Activated CD8-positive, alpha-beta memory T cell treated with anti-CD3 and anti-CD28 coated beads, Interleukin-2, amount 10 ng/mL, durations not matched to agents 7 days and 5 days (primary cell): ENCODE measurements at regions not wholly inside any gene's neighbourhood (a gene's known extent, or its start where the extent isn't known, plus 50 kb on each side); places are given as distances from the start of the nearest gene placed in this dataset.

ENCODE experiments used
- ATAC-seq: fragments of 150-1000 bp; cut with Tn5 transposase; one replicate; pipeline ENCODE4 v1.10.0; 2021; ENCODE audit warnings: moderate library complexity
- CTCF ChIA-PET: fragments of 350-600 bp; sonication (Branson Sonifier 250); formaldehyde crosslinking; loops from one replicate; lab custom pipeline; 2021; ENCODE audit warnings: antibody characterized with exemption; lab: Charles Lee
- DNase-seq: peaks from one replicate; pipeline ENCODE4 v3.0.0-alpha.2; 2020
- H3K27ac Mint-ChIP-seq: one replicate; pipeline ENCODE4 v1.8.0; 2021; ENCODE audit warnings: mild to moderate bottlenecking, mixed read lengths
- H3K27me3 Mint-ChIP-seq: one replicate; pipeline ENCODE4 v1.8.0; 2021; ENCODE audit warnings: mixed read lengths
- H3K36me3 Mint-ChIP-seq: one replicate; pipeline ENCODE4 v1.8.0; 2021; ENCODE audit warnings: mild to moderate bottlenecking, mixed read lengths
- H3K4me1 Mint-ChIP-seq: one replicate; pipeline ENCODE4 v1.8.0; 2021; ENCODE audit warnings: mixed read lengths
- H3K4me3 Mint-ChIP-seq: one replicate; pipeline ENCODE4 v1.8.0; 2021; ENCODE audit warnings: mild to moderate bottlenecking, moderate library complexity, mixed read lengths
- H3K9me3 Mint-ChIP-seq: one replicate; pipeline ENCODE4 v1.8.0; 2022; ENCODE audit warnings: low read depth, mixed read lengths

DNA sequence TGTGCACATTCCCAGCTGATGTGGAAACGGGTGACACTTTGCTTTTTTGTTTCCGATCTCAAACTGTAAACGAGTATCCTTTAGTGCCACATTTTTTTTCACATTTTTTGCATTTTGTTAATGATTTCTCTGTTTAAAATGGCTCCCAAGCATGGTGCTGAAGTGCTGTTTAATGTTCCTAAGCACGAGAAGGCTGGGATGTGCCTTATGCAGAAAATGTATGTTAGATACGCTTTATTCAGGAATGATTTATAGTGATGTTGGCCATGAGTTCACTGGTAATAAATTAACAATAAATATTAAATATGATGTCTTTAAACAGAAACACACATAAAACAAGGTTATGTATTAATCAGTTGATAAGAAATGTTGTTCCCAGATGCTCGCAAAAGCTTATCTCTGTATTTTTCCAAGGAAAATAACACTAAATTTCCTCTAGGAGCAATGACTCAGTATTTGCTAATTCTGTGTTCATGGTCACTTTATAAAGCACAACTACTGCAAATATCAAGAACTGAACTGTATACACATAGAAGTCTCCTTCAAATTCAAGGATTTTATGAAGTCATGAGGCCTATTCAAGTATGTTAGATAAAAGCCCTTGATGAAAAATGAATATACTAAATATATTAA lies 305.9 kb upstream of the SMIM30 start:
- Mint-ChIP-seq H3K36me3 (no peaks in the 10 kb centered on the region), H3K4me3 (no peak overlapping the region), H3K27me3 (no peaks in the 10 kb centered on the region), H3K27ac (no peak overlapping the region), H3K9me3 (no peaks in the 10 kb centered on the region), H3K4me1 (peaks cover 3% of the 10 kb centered on the region)
- CTCF ChIA-PET, result no interaction called here
- DNase-seq, result no peak
- no peak for ATAC-seq

DNA sequence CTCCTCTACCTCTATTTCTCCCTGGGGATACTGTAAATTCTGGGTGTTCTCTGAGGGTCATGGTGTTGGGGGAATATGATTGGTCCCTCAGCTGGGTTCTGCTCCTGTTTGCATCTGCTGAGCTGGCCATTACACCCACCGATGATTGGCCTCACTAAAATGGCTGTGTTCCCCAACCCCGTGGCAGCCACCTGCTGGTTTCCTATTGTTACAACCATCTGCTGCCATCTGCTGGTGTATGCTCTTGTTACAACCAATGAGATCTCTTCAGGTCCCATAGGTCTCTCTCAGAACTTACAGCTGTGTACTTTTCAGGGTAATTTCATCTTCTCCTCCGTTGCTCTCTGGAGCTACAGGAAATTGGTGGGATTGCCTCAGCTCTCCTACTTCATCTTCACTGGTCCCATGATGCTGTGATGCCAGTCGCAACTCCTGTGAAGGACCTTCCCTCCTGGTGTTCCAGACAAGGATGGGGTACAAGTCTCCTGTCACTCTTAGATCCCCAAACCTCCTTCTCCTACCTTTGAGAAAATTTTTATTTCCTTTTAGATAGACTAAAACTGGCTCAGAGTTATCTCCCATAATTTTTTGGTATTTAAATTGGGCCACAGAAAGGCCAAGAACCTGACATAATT lies 303.5 kb upstream of the SMIM30 start:
- DNase-seq (peak; percentile 83), ATAC-seq (peak; percentile 96)
- H3K9me3 Mint-ChIP-seq, result no peaks in the 10 kb centered on the region
- no peak overlapping the region for H3K4me3 Mint-ChIP-seq
- peaks cover 3% of the 10 kb centered on the region for H3K4me1 Mint-ChIP-seq
- no peaks in the 10 kb centered on the region for H3K36me3 Mint-ChIP-seq
- no peaks in the 10 kb centered on the region for H3K27me3 Mint-ChIP-seq
- CTCF ChIA-PET, result interaction anchor here (0.6 to 2.7 kb wide), 9 partner anchors 10 to 872 kb away, joined by 3 to 9 read pairs (median 3); no protein-coding TSS in a partner anchor
- no peak overlapping the region for H3K27ac Mint-ChIP-seq

DNA sequence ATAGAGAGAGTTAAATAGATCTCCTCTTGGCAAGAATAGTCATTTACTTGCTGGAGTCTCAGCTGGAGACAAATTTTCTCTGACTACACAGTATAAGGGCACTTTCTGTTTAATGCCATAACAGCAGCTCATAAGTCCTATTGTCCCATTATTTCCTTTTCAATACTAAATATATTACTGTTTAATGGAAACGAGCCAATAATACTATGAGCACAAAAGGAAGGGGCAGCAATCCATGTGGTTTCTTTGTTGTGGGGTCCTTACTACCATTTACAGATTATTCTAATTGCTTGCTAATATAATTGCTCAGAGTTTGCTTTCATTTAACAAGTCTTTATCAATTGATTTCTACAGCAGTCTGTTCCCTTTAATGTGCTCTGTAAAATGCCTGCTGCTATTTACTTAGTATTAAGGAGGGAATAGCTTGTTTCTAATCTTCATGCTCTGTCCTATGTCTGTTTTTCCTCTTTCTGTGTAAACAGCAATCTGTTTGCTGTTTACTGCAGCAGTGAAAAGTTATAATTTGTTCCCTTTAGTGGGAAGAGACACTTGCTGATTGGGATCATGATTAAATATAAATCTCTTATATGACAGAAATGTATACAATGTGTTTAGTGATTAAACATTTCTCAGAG lies 296.2 kb upstream of the SMIM30 start:
- Mint-ChIP-seq H3K4me3 (no peak overlapping the region), H3K4me1 (no peaks in the 10 kb centered on the region), H3K9me3 (no peaks in the 10 kb centered on the region), H3K36me3 (no peaks in the 10 kb centered on the region), H3K27me3 (peaks cover 6% of the 10 kb centered on the region), H3K27ac (no peak overlapping the region)
- ATAC-seq (no peak), DNase-seq (no peak)
- CTCF ChIA-PET, result no interaction called here

GRCh38 chr7:113412410-113412809 lies 294.1 kb upstream of the SMIM30 start:
- ATAC-seq (no peak), DNase-seq (no peak)
- no peaks in the 10 kb centered on the region for H3K9me3 Mint-ChIP-seq
- no peak overlapping the region for H3K4me3 Mint-ChIP-seq
- H3K27me3 Mint-ChIP-seq, result peaks cover 6% of the 10 kb centered on the region
- H3K27ac Mint-ChIP-seq, result no peak overlapping the region
- H3K36me3 Mint-ChIP-seq, result no peaks in the 10 kb centered on the region
- no peaks in the 10 kb centered on the region for H3K4me1 Mint-ChIP-seq
- CTCF ChIA-PET, result interaction anchor here (2.4 kb wide), 1 partner anchor 9 kb away, joined by 9 read pairs; no protein-coding TSS in a partner anchor

DNA sequence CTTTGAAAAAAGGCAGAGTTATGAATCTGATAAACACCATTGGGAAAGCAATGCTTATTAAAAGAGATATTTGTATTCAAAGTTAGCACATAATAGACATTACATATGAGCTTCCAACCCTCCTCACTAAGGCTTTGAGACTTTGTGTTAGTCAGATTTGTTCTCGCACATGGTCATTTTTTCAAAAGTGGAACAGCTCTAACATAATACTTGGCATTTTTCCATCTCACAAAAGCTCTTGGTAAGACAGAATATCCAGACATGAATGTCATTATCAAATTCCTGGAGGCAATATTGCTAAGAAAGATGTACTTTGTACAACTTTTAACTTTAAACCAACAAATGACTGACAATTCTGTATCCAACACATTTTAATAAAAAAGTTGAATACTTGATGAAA lies 292.4 kb upstream of the SMIM30 start:
- Mint-ChIP-seq H3K9me3 (no peaks in the 10 kb centered on the region), H3K27me3 (peaks cover 6% of the 10 kb centered on the region), H3K4me3 (no peak overlapping the region), H3K4me1 (no peaks in the 10 kb centered on the region), H3K36me3 (no peaks in the 10 kb centered on the region), H3K27ac (no peak overlapping the region)
- no peak for DNase-seq
- CTCF ChIA-PET, result interaction anchor here (0.8 to 2.4 kb wide), 2 partner anchors 11 to 13 kb away, joined by 3 to 9 read pairs; no protein-coding TSS in a partner anchor
- no peak for ATAC-seq

DNA sequence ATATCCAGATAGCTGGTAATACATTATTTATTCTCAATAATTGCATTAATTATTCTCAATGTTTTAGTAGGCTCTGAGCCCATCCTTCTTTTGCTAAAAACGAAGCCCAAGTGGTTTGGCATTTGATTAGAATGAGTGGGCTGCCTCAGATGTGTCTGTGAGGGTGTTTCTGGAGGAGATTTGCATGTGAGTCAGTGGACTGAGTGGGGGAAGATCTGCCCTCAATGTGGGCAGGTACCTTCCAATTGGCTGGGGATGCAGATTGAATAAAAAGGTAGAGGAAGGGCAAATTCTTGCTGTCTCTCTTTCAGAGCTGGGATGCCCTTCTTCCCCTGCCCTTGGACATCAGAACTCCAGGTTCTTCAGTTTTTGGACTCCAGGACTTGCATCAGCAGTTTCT lies 290.6 kb upstream of the SMIM30 start:
- Mint-ChIP-seq H3K4me3 (no peak overlapping the region), H3K9me3 (no peaks in the 10 kb centered on the region), H3K4me1 (no peaks in the 10 kb centered on the region), H3K36me3 (no peaks in the 10 kb centered on the region), H3K27me3 (no peaks in the 10 kb centered on the region), H3K27ac (no peak overlapping the region)
- DNase-seq, result no peak
- no peak for ATAC-seq
- CTCF ChIA-PET, result no interaction called here

DNA sequence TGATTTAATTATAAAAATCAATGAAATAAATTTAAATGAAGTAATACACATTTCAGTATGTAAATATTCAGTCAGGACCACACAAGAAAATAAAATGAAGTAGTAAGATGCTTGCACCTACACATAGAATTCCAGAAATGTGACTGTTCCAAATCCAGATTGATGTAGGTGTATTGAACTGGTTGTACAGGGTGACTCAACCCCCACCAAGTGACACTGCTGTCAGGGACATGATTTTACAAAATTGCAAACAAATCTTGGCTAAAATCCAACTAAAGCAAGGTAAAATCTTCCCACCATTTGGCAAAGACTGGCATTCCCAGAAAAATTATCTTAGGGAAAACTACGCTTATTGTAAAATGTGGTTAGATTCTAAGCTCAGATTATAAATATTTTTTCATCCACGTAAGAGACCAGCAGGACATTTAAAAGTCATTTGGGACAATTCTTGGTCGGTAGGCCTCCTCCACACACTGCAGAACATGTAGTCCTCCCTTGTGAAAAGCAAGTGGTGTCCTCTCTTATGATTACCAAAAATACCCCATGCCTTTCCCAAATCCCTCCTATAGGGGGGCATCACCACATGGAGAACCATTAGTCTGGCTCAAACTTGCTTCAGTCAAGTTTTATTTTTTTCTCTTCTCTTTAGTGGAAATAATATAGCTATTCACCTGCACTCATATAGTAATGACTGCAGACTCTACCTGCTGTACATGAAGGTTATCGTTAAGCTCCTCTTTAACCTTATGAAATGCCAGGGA lies 287.1 kb upstream of the SMIM30 start:
- Mint-ChIP-seq H3K9me3 (no peaks in the 10 kb centered on the region), H3K4me3 (no peak overlapping the region), H3K4me1 (no peaks in the 10 kb centered on the region), H3K27me3 (no peaks in the 10 kb centered on the region), H3K36me3 (no peaks in the 10 kb centered on the region), H3K27ac (no peak overlapping the region)
- no peak for DNase-seq
- CTCF ChIA-PET, result interaction anchor here (1.3 kb wide), 1 partner anchor 16 kb away, joined by 3 read pairs; no protein-coding TSS in a partner anchor
- no peak for ATAC-seq

- Mint-ChIP-seq H3K9me3 (no peaks in the 10 kb centered on the region), H3K27ac (no peak overlapping the region), H3K4me3 (no peak overlapping the region), H3K36me3 (no peaks in the 10 kb centered on the region), H3K27me3 (no peaks in the 10 kb centered on the region), H3K4me1 (no peaks in the 10 kb centered on the region)
- DNase-seq (no peak), ATAC-seq (no peak)
- CTCF ChIA-PET, result interaction anchor here (0.6 kb wide), 1 partner anchor 88 kb away, joined by 3 read pairs; no protein-coding TSS in a partner anchor
These were observed 285.9 kb upstream of the SMIM30 start for GRCh38 chr7:113404245-113404644.

DNA sequence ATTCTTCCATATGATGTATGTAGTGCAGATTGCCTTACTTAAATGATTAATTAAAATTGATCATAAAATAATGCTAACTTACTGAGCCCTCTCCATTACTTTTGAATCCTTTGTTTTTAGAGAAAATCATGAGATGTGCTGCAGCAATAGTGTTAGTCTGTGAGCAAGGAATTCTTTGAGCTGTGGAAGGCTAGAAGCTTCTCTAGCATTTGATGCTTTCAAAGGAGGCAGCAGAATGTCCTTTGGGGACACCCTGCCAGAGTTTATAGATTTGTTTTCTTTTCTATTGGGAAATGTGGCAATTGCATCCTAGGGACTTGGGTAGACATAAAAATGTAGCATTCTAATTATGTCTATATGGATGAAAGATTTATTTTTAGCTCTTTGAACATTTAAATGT lies 284.1 kb upstream of the SMIM30 start:
- H3K4me3 Mint-ChIP-seq, result no peak overlapping the region
- no peak overlapping the region for H3K27ac Mint-ChIP-seq
- DNase-seq (no peak), ATAC-seq (no peak)
- CTCF ChIA-PET, result no interaction called here
- peaks cover 4% of the 10 kb centered on the region for H3K27me3 Mint-ChIP-seq
- H3K9me3 Mint-ChIP-seq, result no peaks in the 10 kb centered on the region
- no peaks in the 10 kb centered on the region for H3K4me1 Mint-ChIP-seq
- no peaks in the 10 kb centered on the region for H3K36me3 Mint-ChIP-seq

DNA sequence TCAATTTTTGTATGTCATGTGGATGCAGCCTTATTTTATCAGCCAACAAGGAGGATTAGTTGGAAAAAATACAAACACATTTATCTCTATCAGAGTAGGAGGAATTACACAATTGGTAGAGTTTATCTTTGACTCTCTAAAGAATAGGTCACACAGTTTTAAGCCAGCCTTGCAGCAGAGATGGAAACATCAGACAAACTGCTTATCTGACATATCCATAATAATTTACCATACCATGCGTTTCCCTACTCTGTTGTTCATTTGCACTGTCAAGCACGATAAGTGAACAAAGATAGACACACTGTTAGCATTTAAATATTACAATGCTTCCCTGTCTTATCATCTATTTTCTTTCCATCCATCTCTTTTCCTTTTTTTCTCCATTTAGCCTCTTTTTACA lies 283.7 kb upstream of the SMIM30 start:
- H3K4me3 Mint-ChIP-seq, result no peak overlapping the region
- no peaks in the 10 kb centered on the region for H3K9me3 Mint-ChIP-seq
- H3K27me3 Mint-ChIP-seq, result peaks cover 4% of the 10 kb centered on the region
- no peaks in the 10 kb centered on the region for H3K36me3 Mint-ChIP-seq
- DNase-seq (no peak), ATAC-seq (no peak)
- CTCF ChIA-PET, result no interaction called here
- no peak overlapping the region for H3K27ac Mint-ChIP-seq
- H3K4me1 Mint-ChIP-seq, result no peaks in the 10 kb centered on the region

DNA sequence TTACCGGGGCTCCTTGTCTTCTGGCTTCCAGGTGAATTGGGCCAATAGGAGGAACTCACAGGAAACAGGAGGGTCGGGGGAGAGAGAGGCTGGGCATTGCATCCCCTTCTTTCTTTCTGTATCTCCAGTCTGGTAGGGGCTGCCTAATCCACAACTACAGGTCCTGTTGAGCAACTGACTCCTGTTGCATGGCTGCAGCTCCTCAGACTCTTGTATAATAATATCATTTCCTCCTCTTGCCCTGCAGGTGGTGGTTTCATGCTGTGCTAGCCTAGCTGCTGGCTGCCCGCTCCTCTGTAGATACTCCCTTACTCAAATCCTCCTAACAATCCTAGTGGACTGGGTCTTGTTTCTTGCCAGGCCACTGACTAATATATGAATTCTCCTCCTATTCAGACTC lies 276.5 kb upstream of the SMIM30 start:
- Mint-ChIP-seq H3K27ac (no peak overlapping the region), H3K9me3 (no peaks in the 10 kb centered on the region), H3K4me3 (no peak overlapping the region), H3K36me3 (no peaks in the 10 kb centered on the region), H3K4me1 (no peaks in the 10 kb centered on the region), H3K27me3 (peaks cover 4% of the 10 kb centered on the region)
- no peak for ATAC-seq
- no peak for DNase-seq
- CTCF ChIA-PET, result no interaction called here

- ATAC-seq (no peak), DNase-seq (no peak)
- no peaks in the 10 kb centered on the region for H3K36me3 Mint-ChIP-seq
- H3K27ac Mint-ChIP-seq, result no peak overlapping the region
- CTCF ChIA-PET, result no interaction called here
- no peak overlapping the region for H3K4me3 Mint-ChIP-seq
- H3K9me3 Mint-ChIP-seq, result peaks cover 3% of the 10 kb centered on the region
- H3K27me3 Mint-ChIP-seq, result no peaks in the 10 kb centered on the region
- H3K4me1 Mint-ChIP-seq, result no peaks in the 10 kb centered on the region
These were observed 274.6 kb upstream of the SMIM30 start for GRCh38 chr7:113392841-113393540.

- ATAC-seq (no peak), DNase-seq (no peak)
- H3K4me3 Mint-ChIP-seq, result no peak overlapping the region
- CTCF ChIA-PET, result no interaction called here
- peaks cover 3% of the 10 kb centered on the region for H3K9me3 Mint-ChIP-seq
- H3K27ac Mint-ChIP-seq, result no peak overlapping the region
- H3K27me3 Mint-ChIP-seq, result no peaks in the 10 kb centered on the region
- H3K4me1 Mint-ChIP-seq, result no peaks in the 10 kb centered on the region
- no peaks in the 10 kb centered on the region for H3K36me3 Mint-ChIP-seq
These were observed 274.1 kb upstream of the SMIM30 start for GRCh38 chr7:113392421-113392820.
